WTC11 (cell line): ENCODE measurements at regions not wholly inside any gene's neighbourhood (a gene's known extent, or its start where the extent isn't known, plus 50 kb on each side); places are given as distances from the start of the nearest gene placed in this dataset.

ENCODE experiments used
- ATAC-seq: fragments of 200-7000 bp; cut with Tn5 transposase; 2 replicates; pipeline ENCODE4 v1.10.0; 2021; ENCODE audit warnings: mild to moderate bottlenecking, moderate library complexity
- CTCF ChIA-PET: fragments of 300-600 bp; sonication (Branson Sonifier 250); formaldehyde crosslinking; loops from one replicate; lab custom pipeline; 2021; ENCODE audit warnings: antibody characterized with exemption; lab: Charles Lee
- POLR2A ChIA-PET: fragments of 350-600 bp; sonication (Branson Sonifier 250); formaldehyde crosslinking; loops from one replicate; lab custom pipeline; 2021; ENCODE audit warnings: antibody characterized with exemption; lab: Charles Lee
- DNase-seq: peaks from one replicate; pipeline ENCODE4 v3.0.0; 2021; ENCODE audit warnings: low spot score
- H3K27ac Mint-ChIP-seq: 2 replicates; pipeline ENCODE4 v1.8.0; 2021; ENCODE audit warnings: mixed read lengths
- H3K27me3 Mint-ChIP-seq: 2 replicates; pipeline ENCODE4 v1.8.0; 2021; ENCODE audit warnings: low read depth, mild to moderate bottlenecking, moderate library complexity, mixed read lengths
- H3K36me3 Mint-ChIP-seq: 2 replicates; pipeline ENCODE4 v1.8.0; 2021; ENCODE audit warnings: mixed read lengths
- H3K4me1 Mint-ChIP-seq: 2 replicates; pipeline ENCODE4 v1.8.0; 2022; ENCODE audit warnings: mixed read lengths
- H3K4me3 Mint-ChIP-seq: 2 replicates; pipeline ENCODE4 v1.8.0; 2021; ENCODE audit warnings: mild to moderate bottlenecking, moderate library complexity, mixed read lengths
- H3K9me3 Mint-ChIP-seq: 2 replicates; pipeline ENCODE4 v1.8.0; 2021; ENCODE audit warnings: mixed read lengths
- AFF4 ChIP-seq: sonication (generic); formaldehyde crosslinking; IDR thresholded peaks from 2 replicates; pipeline ENCODE4 v1.8.1; 2023; ENCODE audit warnings: mild to moderate bottlenecking, missing genetic modification reagents, borderline replicate concordance
- AR ChIP-seq: fragments of 250-450 bp; sonication (Bioruptor Pico); IDR thresholded peaks from 2 replicates; pipeline ENCODE4 v1.9.0; 2021; ENCODE audit warnings: mild to moderate bottlenecking
- ARID4B ChIP-seq: sonication (generic); formaldehyde crosslinking; IDR thresholded peaks from 2 replicates; pipeline ENCODE4 v1.8.0; 2023; ENCODE audit warnings: missing genetic modification reagents, mild to moderate bottlenecking, borderline replicate concordance
- CTCF ChIP-seq: fragments of 200-600 bp; IDR thresholded peaks from 2 replicates; pipeline ENCODE4 v1.8.0; 2022; ENCODE audit warnings: antibody characterized with exemption
- EMX1 ChIP-seq: fragments of 250-450 bp; sonication (Bioruptor Pico); IDR thresholded peaks from 2 replicates; pipeline ENCODE4 v1.8.0; 2021; ENCODE audit warnings: mild to moderate bottlenecking
- ERG ChIP-seq: fragments of 250-450 bp; sonication (Bioruptor Pico); IDR thresholded peaks from 2 replicates; pipeline ENCODE4 v1.8.0; 2021; ENCODE audit warnings: mild to moderate bottlenecking
- ETV6 ChIP-seq: sonication (generic); formaldehyde crosslinking; IDR thresholded peaks from 2 replicates; pipeline ENCODE4 v1.8.1; 2022; ENCODE audit warnings: mild to moderate bottlenecking, missing genetic modification reagents
- FOXK1 ChIP-seq: sonication (generic); formaldehyde crosslinking; IDR thresholded peaks from 2 replicates; pipeline ENCODE4 v1.8.0; 2022; ENCODE audit warnings: mild to moderate bottlenecking, moderate library complexity, missing genetic modification reagents
- HMGXB4 ChIP-seq: sonication (generic); formaldehyde crosslinking; IDR thresholded peaks from 2 replicates; pipeline ENCODE4 v1.8.1; 2023; ENCODE audit warnings: mild to moderate bottlenecking, moderate library complexity, missing genetic modification reagents
- JAZF1 ChIP-seq: fragments of 250-450 bp; sonication (Bioruptor Pico); IDR thresholded peaks from 2 replicates; pipeline ENCODE4 v1.9.0; 2021; ENCODE audit warnings: moderate library complexity, mild to moderate bottlenecking, inconsistent platforms
- MYBL2 ChIP-seq: sonication (generic); formaldehyde crosslinking; IDR thresholded peaks from 2 replicates; pipeline ENCODE4 v1.8.1; 2023; ENCODE audit warnings: mild to moderate bottlenecking, moderate library complexity, missing genetic modification reagents
- NFATC4 ChIP-seq: fragments of 250-450 bp; sonication (Bioruptor Pico); IDR thresholded peaks from 2 replicates; pipeline ENCODE4 v1.9.0; 2021; ENCODE audit warnings: mild to moderate bottlenecking
- PRRX2 ChIP-seq: fragments of 250-450 bp; sonication (Bioruptor Pico); IDR thresholded peaks from 2 replicates; pipeline ENCODE4 v1.8.0; 2021; ENCODE audit warnings: mild to moderate bottlenecking
- RORB ChIP-seq: fragments of 250-450 bp; sonication (Bioruptor Pico); IDR thresholded peaks from 2 replicates; pipeline ENCODE4 v1.9.0; 2021; ENCODE audit warnings: mild to moderate bottlenecking
- SP1 ChIP-seq: sonication (generic); formaldehyde crosslinking; conservative IDR thresholded peaks from 2 replicates; pipeline ENCODE4 v1.8.1; 2022; ENCODE audit warnings: missing genetic modification reagents
- TF ChIP-seq, protein P1 (sequence below): sonication (generic); formaldehyde crosslinking; IDR thresholded peaks from 2 replicates; pipeline ENCODE4 v1.8.0; 2022; ENCODE audit warnings: mild to moderate bottlenecking, missing genetic modification reagents
- TF ChIP-seq, protein P2 (sequence below): sonication (generic); formaldehyde crosslinking; IDR thresholded peaks from 2 replicates; pipeline ENCODE4 v1.8.1; 2023; ENCODE audit warnings: mild to moderate bottlenecking, missing genetic modification reagents

- Mint-ChIP-seq H3K27ac (peak overlapping the region; percentile 88), H3K4me1 (peaks cover 33% of the 10 kb centered on the region), H3K4me3 (peak overlapping the region; percentile 58), H3K9me3 (peaks cover 8% of the 10 kb centered on the region; the same call in 1 of the 2 replicates), H3K27me3 (no peaks in the 10 kb centered on the region), H3K36me3 (no peaks in the 10 kb centered on the region)
- ATAC-seq (peak; percentile 95), DNase-seq (peak; percentile 97)
- CTCF ChIA-PET: interaction anchor here (0.6 to 3.5 kb wide), 13 partner anchors 26 to 408 kb away, joined by 3 to 33 read pairs (median 5); partner anchors contain the start of genes ERMP1 and UHRF2
- POLR2A ChIA-PET: interaction anchor here (0.5 to 2.0 kb wide), 5 partner anchors 65 to 600 kb away, joined by 3 to 5 read pairs (median 3); partner anchors contain the start of gene RANBP6
- TF ChIP-seq MYBL2 (CRISPR knock-in tag) (no peak), AR (CRISPR knock-in tag) (no peak), NFATC4 (CRISPR knock-in tag) (no peak), PRRX2 (CRISPR knock-in tag) (no peak), ERG (CRISPR knock-in tag) (no peak), SP1 (CRISPR knock-in tag) (peak; percentile 69; the same call in 1 of the 2 replicates), RORB (CRISPR knock-in tag) (no peak), ARID4B (CRISPR knock-in tag) (no peak), HMGXB4 (CRISPR knock-in tag) (no peak), AFF4 (CRISPR knock-in tag) (no peak), JAZF1 (CRISPR knock-in tag) (no peak), EMX1 (CRISPR knock-in tag) (no peak), CTCF (no peak), FOXK1 (CRISPR knock-in tag) (0 out of 2 replicates have a peak, but pooled peaks have one; percentile 31), ETV6 (CRISPR knock-in tag) (no peak)
- TF ChIP-seq, protein P1, sequence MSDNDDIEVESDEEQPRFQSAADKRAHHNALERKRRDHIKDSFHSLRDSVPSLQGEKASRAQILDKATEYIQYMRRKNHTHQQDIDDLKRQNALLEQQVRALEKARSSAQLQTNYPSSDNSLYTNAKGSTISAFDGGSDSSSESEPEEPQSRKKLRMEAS (CRISPR knock-in tag): no peak
- TF ChIP-seq, protein P2, sequence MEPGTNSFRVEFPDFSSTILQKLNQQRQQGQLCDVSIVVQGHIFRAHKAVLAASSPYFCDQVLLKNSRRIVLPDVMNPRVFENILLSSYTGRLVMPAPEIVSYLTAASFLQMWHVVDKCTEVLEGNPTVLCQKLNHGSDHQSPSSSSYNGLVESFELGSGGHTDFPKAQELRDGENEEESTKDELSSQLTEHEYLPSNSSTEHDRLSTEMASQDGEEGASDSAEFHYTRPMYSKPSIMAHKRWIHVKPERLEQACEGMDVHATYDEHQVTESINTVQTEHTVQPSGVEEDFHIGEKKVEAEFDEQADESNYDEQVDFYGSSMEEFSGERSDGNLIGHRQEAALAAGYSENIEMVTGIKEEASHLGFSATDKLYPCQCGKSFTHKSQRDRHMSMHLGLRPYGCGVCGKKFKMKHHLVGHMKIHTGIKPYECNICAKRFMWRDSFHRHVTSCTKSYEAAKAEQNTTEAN: no peak
Observed at GRCh38 chr9:6080154-6080716, 64.8 kb upstream of the RANBP6 start.
